HCT116 (cell line): ENCODE measurements at regions not wholly inside any gene's neighbourhood (a gene's known extent, or its start where the extent isn't known, plus 50 kb on each side); places are given as distances from the start of the nearest gene placed in this dataset.
"Not testable (repeated sequence)": the region's sequence is repeated elsewhere in the genome, so short reads cannot be mapped to it uniquely, and the experiment has no call there.

Experiments used
- ATAC-seq: fragments of 200-7000 bp; cut with Tn5 transposase; 2 replicates; pipeline ENCODE4 v1.9.1; 2020; ENCODE audit warnings: mild to moderate bottlenecking, moderate library complexity
- BruUV-seq: library from RNA; stranded (reverse); fragments of 400-500 nt; replicated peaks from 2 replicates; lab custom pipeline; 2021; lab: Mats Ljungman, UMichigan
- CTCF ChIA-PET: fragments of 300-600 bp; sonication (Branson Sonifier 250); formaldehyde crosslinking; loops from one replicate; lab custom pipeline; 2021; ENCODE audit warnings: antibody characterized with exemption; lab: Charles Lee
- POLR2A ChIA-PET: fragments of 300-600, 350-600 bp; sonication (Branson Sonifier 250); formaldehyde crosslinking; loops from one replicate; lab custom pipeline; 2021; ENCODE audit warnings: antibody characterized with exemption; lab: Charles Lee
- RAD21 ChIA-PET, 2 experiments: fragments of 300-600 bp; sonication (Branson Sonifier 250); formaldehyde crosslinking; loops; one replicate each; lab custom pipeline; 2023; ENCODE audit warnings: low total read pairs in 2 of 2; ENCODE audit not compliant: uncharacterized antibody in 2 of 2, unreplicated experiment in 2 of 2, low non-redundant PET in 1 of 2; lab: Charles Lee
- DNase-seq: peaks from one replicate; pipeline ENCODE4 v3.0.0-alpha.2; 2010; ENCODE audit warnings: low read depth, low spot score
- H2AFZ ChIP-seq: fragments of 200-600 bp; shearing (Covaris generic), sonication (generic); 2 replicates; pipeline ENCODE4 v1.6.1; 2017; ENCODE audit warnings: low read depth, mixed run types, mixed read lengths, antibody characterized with exemption, low read length; ENCODE audit not compliant: poor library complexity, severe bottlenecking
- H3K27ac ChIP-seq: 2 replicates; pipeline ENCODE4 v1.5.1; 2012; ENCODE audit warnings: low read depth, low read length
- H3K27me3 ChIP-seq: fragments of 200-600 bp; sonication (generic); 2 replicates; pipeline ENCODE4 v1.6.1; 2016; ENCODE audit warnings: mixed run types, low read length, mixed read lengths; ENCODE audit not compliant: insufficient read depth
- H3K36me3 ChIP-seq, 2 experiments: fragments of 200-500 bp in 1 of 2; fragments of 200-600 bp in 1 of 2; sonication (Bioruptor generic) in 1 of 2; sonication (generic) in 1 of 2; 2 replicates each; pipeline versions ENCODE4 v1.5.1 to v1.6.1; 2014 to 2016; ENCODE audit warnings: low read length in 2 of 2, inconsistent platforms in 1 of 2, mixed read lengths in 1 of 2, mixed run types in 1 of 2; ENCODE audit not compliant: insufficient read depth in 2 of 2, control insufficient read depth in 1 of 2
- H3K4me1 ChIP-seq, 2 experiments: fragments of 200-600 bp in 1 of 2; sonication (generic) in 1 of 2; 2 replicates each; pipeline versions ENCODE4 v1.5.1 to v1.6.1; 2012 to 2017; ENCODE audit warnings: low read length in 2 of 2, inconsistent platforms in 1 of 2, mild to moderate bottlenecking in 1 of 2, mixed read lengths in 1 of 2, mixed run types in 1 of 2, moderate library complexity in 1 of 2; ENCODE audit not compliant: insufficient read depth in 2 of 2, control insufficient read depth in 1 of 2
- H3K4me2 ChIP-seq: fragments of 200-600 bp; sonication (generic); 2 replicates; pipeline ENCODE4 v1.6.1; 2017; ENCODE audit warnings: mixed run types, low read length, mixed read lengths
- H3K4me3 ChIP-seq, 2 experiments: fragments of 200-600 bp in 1 of 2; sonication (generic) in 1 of 2; replicated peaks in 1 of 2; 2 replicates each; pipeline ENCODE4 v1.5.1; 2011 to 2016; ENCODE audit warnings: low read length in 2 of 2, control low read depth in 1 of 2, low read depth in 1 of 2, mild to moderate bottlenecking in 1 of 2, mixed read lengths in 1 of 2, mixed run types in 1 of 2
- H3K79me2 ChIP-seq: fragments of 200-600 bp; sonication (generic); 2 replicates; pipeline ENCODE4 v1.6.1; 2017; ENCODE audit warnings: mild to moderate bottlenecking, mixed run types, low read length, moderate library complexity, mixed read lengths; ENCODE audit not compliant: insufficient read depth
- H3K9ac ChIP-seq: fragments of 200-600 bp; sonication (generic); 2 replicates; pipeline ENCODE4 v1.6.1; 2016; ENCODE audit warnings: low read length, mixed read lengths
- H3K9me2 ChIP-seq: fragments of 200-600 bp; sonication (generic), shearing (Covaris generic); 2 replicates; pipeline ENCODE4 v1.6.1; 2017; ENCODE audit warnings: mixed run types, mild to moderate bottlenecking, moderate library complexity; ENCODE audit not compliant: insufficient read depth
- H3K9me3 ChIP-seq, 2 experiments: fragments of 200-500 bp in 1 of 2; fragments of 200-600 bp in 1 of 2; sonication (Bioruptor generic) in 1 of 2; sonication (generic) in 1 of 2; 2 replicates each; pipeline ENCODE4 v1.6.1; 2014 to 2017; ENCODE audit warnings: low read length in 2 of 2, mixed read lengths in 2 of 2, inconsistent platforms in 1 of 2, low read depth in 1 of 2, mild to moderate bottlenecking in 1 of 2, mixed run types in 1 of 2, moderate library complexity in 1 of 2; ENCODE audit not compliant: control insufficient read depth in 1 of 2, insufficient read depth in 1 of 2
- H4K20me1 ChIP-seq: fragments of 200-600 bp; sonication (generic), shearing (Covaris generic); 2 replicates; pipeline ENCODE4 v1.6.1; 2017; ENCODE audit warnings: mixed run types, mild to moderate bottlenecking, moderate library complexity; ENCODE audit not compliant: insufficient read depth
- CBX3 ChIP-seq: IDR thresholded peaks from 2 replicates; pipeline ENCODE4 v1.6.1; 2012; ENCODE audit warnings: low read depth
- CEBPB ChIP-seq: IDR thresholded peaks from 2 replicates; pipeline ENCODE4 v1.6.1; 2012; ENCODE audit warnings: low read depth
- CTCF ChIP-seq, 3 experiments: fragments of 200-600 bp in 1 of 3; sonication (generic) in 1 of 3; IDR thresholded peaks in 2 of 3; conservative IDR thresholded peaks in 1 of 3; 2 replicates each; pipeline ENCODE4 v1.5.1; 2012 to 2017; ENCODE audit warnings: low read depth in 2 of 3, low read length in 2 of 3, antibody characterized with exemption in 1 of 3, borderline replicate concordance in 1 of 3, control low read depth in 1 of 3, mild to moderate bottlenecking in 1 of 3, mixed read lengths in 1 of 3, mixed run types in 1 of 3, moderate library complexity in 1 of 3; ENCODE audit not compliant: insufficient read depth in 1 of 3
- JUND ChIP-seq: IDR thresholded peaks from 2 replicates; pipeline ENCODE4 v1.6.1; 2012
- POLR2A ChIP-seq: IDR thresholded peaks from 2 replicates; pipeline ENCODE4 v1.7.0; 2011; ENCODE audit warnings: borderline replicate concordance; ENCODE audit not compliant: insufficient read depth, insufficient read length; ENCODE audit errors: extremely low read depth
- POLR2AphosphoS5 ChIP-seq: IDR thresholded peaks from 2 replicates; pipeline ENCODE4 v1.6.1; 2011; ENCODE audit warnings: mild to moderate bottlenecking, low read depth, low read length, moderate library complexity
- RAD21 ChIP-seq: IDR thresholded peaks from 2 replicates; pipeline ENCODE4 v1.6.1; 2012; ENCODE audit warnings: low read depth, mild to moderate bottlenecking
- SP1 ChIP-seq: IDR thresholded peaks from 2 replicates; pipeline ENCODE4 v1.6.1; 2012; ENCODE audit warnings: low read depth
- TCF7L2 ChIP-seq: IDR thresholded peaks from 2 replicates; pipeline ENCODE4 v1.7.0; 2011; ENCODE audit warnings: borderline replicate concordance, inconsistent platforms; ENCODE audit not compliant: insufficient read depth, insufficient read length; ENCODE audit errors: extremely low read depth
- ZBTB33 ChIP-seq: IDR thresholded peaks from 2 replicates; pipeline ENCODE4 v1.6.1; 2011; ENCODE audit warnings: mild to moderate bottlenecking, low read length, moderate library complexity; ENCODE audit not compliant: insufficient replicate concordance; ENCODE audit errors: extremely low read depth
- ZNF274 ChIP-seq: fragments of 200-500 bp; sonication (Bioruptor generic); IDR thresholded peaks from 2 replicates; pipeline ENCODE4 v1.6.1; 2014; ENCODE audit warnings: mild to moderate bottlenecking, low read depth, low read length, inconsistent platforms
- intact Hi-C: fragments of 100-400 bp; cut with micrococcal nuclease; formaldehyde crosslinking; loops from 2 replicates; pipeline ENCODE4 v1.10.0; 2022
- TF ChIP-seq, protein P1 (sequence below): IDR thresholded peaks from 2 replicates; pipeline ENCODE4 v1.6.1; 2012; ENCODE audit warnings: low read depth

DNA sequence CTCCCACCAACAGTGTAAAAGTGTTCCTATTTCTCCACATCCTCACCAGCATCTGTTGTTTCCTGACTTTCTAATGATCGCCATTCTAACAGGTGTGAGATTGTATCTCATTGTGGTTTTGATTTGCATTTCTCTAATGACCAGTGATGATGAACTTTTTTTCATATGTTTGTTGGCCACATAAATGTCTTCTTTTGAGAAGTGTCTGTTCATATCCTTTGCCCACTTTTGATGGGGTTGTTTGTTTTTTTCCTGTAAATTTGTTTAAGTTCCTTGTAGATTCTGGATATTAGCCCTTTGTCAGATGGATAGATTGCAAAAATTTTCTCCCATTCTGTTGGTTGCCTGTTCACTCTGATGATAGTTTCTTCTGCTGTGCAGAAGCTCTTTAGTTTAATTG is 687.3 kb upstream of the ADGRB3 start:
- H4K20me1 ChIP-seq, DNase-seq, CTCF ChIA-PET, H2AFZ ChIP-seq, intact Hi-C loops, POLR2A ChIA-PET, RAD21 ChIA-PET, H3K9ac ChIP-seq, H3K27ac ChIP-seq, H3K9me2 ChIP-seq, H3K79me2 ChIP-seq, H3K4me1 ChIP-seq, H3K9me3 ChIP-seq, BruUV-seq, ATAC-seq, H3K4me2 ChIP-seq, H3K4me3 ChIP-seq, H3K27me3 ChIP-seq, H3K36me3 ChIP-seq: not testable (repeated sequence)

DNA sequence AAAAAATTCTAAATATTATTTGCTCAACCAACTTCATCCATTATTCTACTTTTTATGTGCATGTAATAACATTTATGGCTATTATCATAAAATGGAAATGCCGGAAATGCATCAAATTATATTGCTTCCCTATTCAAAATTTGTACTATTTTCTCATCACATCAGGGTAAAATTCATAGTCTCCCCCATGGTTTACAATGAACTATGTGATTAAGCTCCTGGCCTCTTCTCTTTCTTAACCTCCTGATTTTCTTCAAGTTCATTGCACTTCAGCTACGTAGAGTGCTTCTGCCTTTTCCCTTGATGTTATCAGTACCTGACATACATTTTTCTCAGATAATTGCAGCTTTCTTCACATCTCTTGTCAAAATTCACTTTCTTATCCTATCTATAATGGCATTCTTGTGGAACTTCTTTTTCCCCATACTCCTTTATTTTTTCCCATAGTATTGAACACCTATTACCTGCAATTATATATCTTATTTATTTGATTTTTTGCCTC is 699.1 kb upstream of the ADGRB3 start:
- Histone ChIP-seq H3K27ac (no peak overlapping the region), H3K4me1 (no peaks in the 10 kb centered on the region), H3K27me3 (no peaks in the 10 kb centered on the region), H3K36me3 (no peaks in the 10 kb centered on the region), H3K4me2 (no peak overlapping the region), H3K79me2 (no peaks in the 10 kb centered on the region), H3K9me2 (no peaks in the 10 kb centered on the region), H2AFZ (no peak overlapping the region), H4K20me1 (no peaks in the 10 kb centered on the region), H3K9ac (no peak overlapping the region), H3K9me3 (peaks cover 3 to 28% of the 10 kb centered on the region in 2 experiments; a peak in 2 of 4 replicates), H3K4me3 (no peak overlapping the region)
- DNase-seq: no peak
- no peak for TF ChIP-seq TCF7L2
- TF ChIP-seq CBX3: no peak
- no peak for TF ChIP-seq CEBPB
- TF ChIP-seq JUND: no peak
- no peak for TF ChIP-seq CTCF (IDR thresholded peaks at IDR 0.05 in 2 of 3, conservative IDR thresholded peaks at IDR 0.05 in 1 of 3; ENCODE audit: borderline replicate concordance in 1 of 3, insufficient read depth in 1 of 3, low read depth in 2 of 3, low read length in 2 of 3)
- TF ChIP-seq RAD21: no peak
- no peak for TF ChIP-seq POLR2A
- TF ChIP-seq ZBTB33: no peak
- no peak for TF ChIP-seq SP1
- TF ChIP-seq, protein P1, sequence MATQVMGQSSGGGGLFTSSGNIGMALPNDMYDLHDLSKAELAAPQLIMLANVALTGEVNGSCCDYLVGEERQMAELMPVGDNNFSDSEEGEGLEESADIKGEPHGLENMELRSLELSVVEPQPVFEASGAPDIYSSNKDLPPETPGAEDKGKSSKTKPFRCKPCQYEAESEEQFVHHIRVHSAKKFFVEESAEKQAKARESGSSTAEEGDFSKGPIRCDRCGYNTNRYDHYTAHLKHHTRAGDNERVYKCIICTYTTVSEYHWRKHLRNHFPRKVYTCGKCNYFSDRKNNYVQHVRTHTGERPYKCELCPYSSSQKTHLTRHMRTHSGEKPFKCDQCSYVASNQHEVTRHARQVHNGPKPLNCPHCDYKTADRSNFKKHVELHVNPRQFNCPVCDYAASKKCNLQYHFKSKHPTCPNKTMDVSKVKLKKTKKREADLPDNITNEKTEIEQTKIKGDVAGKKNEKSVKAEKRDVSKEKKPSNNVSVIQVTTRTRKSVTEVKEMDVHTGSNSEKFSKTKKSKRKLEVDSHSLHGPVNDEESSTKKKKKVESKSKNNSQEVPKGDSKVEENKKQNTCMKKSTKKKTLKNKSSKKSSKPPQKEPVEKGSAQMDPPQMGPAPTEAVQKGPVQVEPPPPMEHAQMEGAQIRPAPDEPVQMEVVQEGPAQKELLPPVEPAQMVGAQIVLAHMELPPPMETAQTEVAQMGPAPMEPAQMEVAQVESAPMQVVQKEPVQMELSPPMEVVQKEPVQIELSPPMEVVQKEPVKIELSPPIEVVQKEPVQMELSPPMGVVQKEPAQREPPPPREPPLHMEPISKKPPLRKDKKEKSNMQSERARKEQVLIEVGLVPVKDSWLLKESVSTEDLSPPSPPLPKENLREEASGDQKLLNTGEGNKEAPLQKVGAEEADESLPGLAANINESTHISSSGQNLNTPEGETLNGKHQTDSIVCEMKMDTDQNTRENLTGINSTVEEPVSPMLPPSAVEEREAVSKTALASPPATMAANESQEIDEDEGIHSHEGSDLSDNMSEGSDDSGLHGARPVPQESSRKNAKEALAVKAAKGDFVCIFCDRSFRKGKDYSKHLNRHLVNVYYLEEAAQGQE: no peak
- no peak for TF ChIP-seq ZNF274
- no peak for TF ChIP-seq POLR2AphosphoS5
- ChIA-PET RAD21 (no interaction called here), POLR2A (no interaction called here), CTCF (no interaction called here)
- no TSS peak for BruUV-seq
- no peak for ATAC-seq
- intact Hi-C loops: no loop called here
